Nephron (organoid): ENCODE measurements at regions not wholly inside any gene's neighbourhood (a gene's known extent, or its start where the extent isn't known, plus 50 kb on each side); places are given as distances from the start of the nearest gene placed in this dataset.

Source experiments
- H3K27ac Mint-ChIP-seq, 3 experiments: 2 replicates each; pipeline ENCODE4 v1.8.0; 2020; ENCODE audit warnings: mixed read lengths in 3 of 3, mild to moderate bottlenecking in 2 of 3, moderate library complexity in 1 of 3
- H3K27me3 Mint-ChIP-seq: 2 replicates; pipeline ENCODE4 v1.8.0; 2021; ENCODE audit warnings: low read depth, mild to moderate bottlenecking, moderate library complexity, mixed read lengths
- H3K36me3 Mint-ChIP-seq: 2 replicates; pipeline ENCODE4 v1.8.0; 2020; ENCODE audit warnings: low read depth, mixed read lengths
- H3K4me1 Mint-ChIP-seq: 2 replicates; pipeline ENCODE4 v1.8.0; 2020; ENCODE audit warnings: mixed read lengths
- H3K4me3 Mint-ChIP-seq, 3 experiments: 2 replicates each; pipeline ENCODE4 v1.8.0; 2020; ENCODE audit warnings: mild to moderate bottlenecking in 3 of 3, mixed read lengths in 3 of 3, moderate library complexity in 2 of 3
- H3K9me3 Mint-ChIP-seq: 2 replicates; pipeline ENCODE4 v1.8.0; 2020; ENCODE audit warnings: mixed read lengths
- CTCF ChIP-seq, 3 experiments: fragments of 200-600 bp; sonication (generic); IDR thresholded peaks; one replicate each; pipeline ENCODE4 v1.5.0; 2021; ENCODE audit warnings: antibody characterized with exemption in 3 of 3; ENCODE audit not compliant: unreplicated experiment in 3 of 3

- no peak overlapping the region for H3K4me3 Mint-ChIP-seq
- no peak for TF ChIP-seq CTCF (IDR thresholded peaks at IDR 0.05; ENCODE audit: unreplicated experiment in 3 of 3)
- H3K4me1 Mint-ChIP-seq, result peaks cover 23% of the 10 kb centered on the region
- peak overlapping the region in 2 of 3 experiments; percentile 28 to 47 for H3K27ac Mint-ChIP-seq
- no peaks in the 10 kb centered on the region for H3K36me3 Mint-ChIP-seq
- no peaks in the 10 kb centered on the region for H3K9me3 Mint-ChIP-seq
- peaks cover 9% of the 10 kb centered on the region for H3K27me3 Mint-ChIP-seq
These were observed 249.4 kb upstream of the KLHL29 start for GRCh38 chr2:23135481-23136100.

- peaks cover 19% of the 10 kb centered on the region for H3K27me3 Mint-ChIP-seq
These were observed 247.8 kb upstream of the KLHL29 start for GRCh38 chr2:23137166-23137565.

DNA sequence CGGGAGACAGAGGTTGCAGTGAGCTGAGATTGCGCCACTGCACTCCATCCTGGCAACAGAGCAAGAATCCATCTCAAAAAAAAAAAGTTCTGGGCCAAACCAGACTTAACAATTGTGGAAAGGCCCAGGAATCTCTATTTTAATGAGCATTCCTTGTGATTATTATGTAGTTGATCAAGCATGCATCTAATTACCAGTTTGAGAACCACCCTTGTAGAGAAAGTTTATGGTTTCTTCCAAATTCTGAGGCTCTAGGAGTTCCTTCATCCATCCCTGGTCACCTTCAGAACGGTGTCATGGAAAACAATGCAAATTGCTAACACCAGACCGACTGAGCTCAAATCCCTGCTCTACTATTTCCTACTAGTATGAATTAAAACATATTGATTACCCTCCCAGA is 246.3 kb upstream of the KLHL29 start:
- no peak for TF ChIP-seq CTCF (IDR thresholded peaks at IDR 0.05; ENCODE audit: unreplicated experiment in 3 of 3)
- Mint-ChIP-seq H3K27ac (no peak overlapping the region), H3K36me3 (no peaks in the 10 kb centered on the region), H3K4me1 (peaks cover 14% of the 10 kb centered on the region), H3K4me3 (no peak overlapping the region), H3K9me3 (peaks cover 2% of the 10 kb centered on the region), H3K27me3 (peaks cover 10% of the 10 kb centered on the region)

More at GRCh38 chr2:23137166-23137565, 247.8 kb upstream of the KLHL29 start:
- Mint-ChIP-seq H3K4me3 (no peak overlapping the region), H3K9me3 (no peaks in the 10 kb centered on the region), H3K36me3 (no peaks in the 10 kb centered on the region), H3K27ac (no peak overlapping the region), H3K4me1 (peaks cover 23% of the 10 kb centered on the region)
- TF ChIP-seq CTCF (IDR thresholded peaks at IDR 0.05; ENCODE audit: unreplicated experiment in 3 of 3), result no peak

DNA sequence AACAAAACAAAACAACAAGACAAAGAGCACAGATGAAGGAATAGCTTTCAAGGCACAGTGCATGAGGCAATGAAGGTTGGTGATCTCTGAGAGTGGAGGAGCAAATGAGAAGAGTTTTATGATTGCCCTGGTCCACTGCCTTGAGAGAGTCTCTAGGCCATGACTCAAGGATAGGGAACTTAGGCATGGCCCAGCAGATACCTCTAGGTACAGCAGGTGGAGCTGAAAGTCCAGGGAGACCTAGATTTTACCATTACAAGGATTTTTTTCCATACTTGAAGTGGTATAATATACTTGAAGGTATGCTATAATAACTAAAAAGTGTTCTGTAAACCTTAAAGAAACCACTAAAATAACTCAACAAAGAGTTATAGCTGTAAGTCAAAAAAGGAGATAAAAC is 239.5 kb upstream of the KLHL29 start:
- Mint-ChIP-seq H3K27me3 (peaks cover 14% of the 10 kb centered on the region), H3K4me1 (peaks cover 9% of the 10 kb centered on the region)

DNA sequence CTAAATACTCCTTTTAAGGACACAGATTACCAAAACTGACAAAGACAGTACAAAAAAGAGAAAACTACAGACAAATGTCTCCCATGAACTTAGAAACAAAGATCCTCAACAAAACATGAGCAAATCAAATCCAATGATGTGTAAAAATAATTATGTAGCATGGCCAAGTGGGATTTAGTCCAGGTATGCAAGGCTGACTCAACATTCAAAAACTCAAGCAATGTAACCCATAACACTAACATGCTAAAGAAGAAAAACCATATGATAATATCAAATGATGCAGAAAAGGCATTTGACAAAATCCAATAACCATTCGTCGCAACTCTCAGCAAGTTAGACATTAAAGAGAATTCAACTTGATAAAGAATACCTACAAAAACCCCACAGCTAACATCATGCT is 239.0 kb upstream of the KLHL29 start:
- no peak for TF ChIP-seq CTCF (IDR thresholded peaks at IDR 0.05; ENCODE audit: unreplicated experiment in 3 of 3)
- Mint-ChIP-seq H3K27ac (no peak overlapping the region), H3K36me3 (no peaks in the 10 kb centered on the region), H3K4me1 (peaks cover 9% of the 10 kb centered on the region), H3K4me3 (no peak overlapping the region), H3K9me3 (peaks cover 2% of the 10 kb centered on the region), H3K27me3 (peaks cover 11% of the 10 kb centered on the region)

More for the DNA sequence above, 239.5 kb upstream of the KLHL29 start:
- Mint-ChIP-seq H3K27ac (no peak overlapping the region), H3K4me3 (no peak overlapping the region), H3K9me3 (peaks cover 2% of the 10 kb centered on the region), H3K36me3 (no peaks in the 10 kb centered on the region)
- no peak for TF ChIP-seq CTCF (IDR thresholded peaks at IDR 0.05; ENCODE audit: unreplicated experiment in 3 of 3)

GRCh38 chr2:23148342-23148741 is 236.6 kb upstream of the KLHL29 start:
- peaks cover 9% of the 10 kb centered on the region for H3K4me1 Mint-ChIP-seq

More at GRCh38 chr2:23148342-23148741, 236.6 kb upstream of the KLHL29 start:
- peaks cover 4% of the 10 kb centered on the region for H3K27me3 Mint-ChIP-seq
- H3K27ac Mint-ChIP-seq, result no peak overlapping the region
- H3K36me3 Mint-ChIP-seq, result no peaks in the 10 kb centered on the region
- no peaks in the 10 kb centered on the region for H3K9me3 Mint-ChIP-seq
- H3K4me3 Mint-ChIP-seq, result no peak overlapping the region
- no peak for TF ChIP-seq CTCF (IDR thresholded peaks at IDR 0.05; ENCODE audit: unreplicated experiment in 3 of 3)
